ENCODE measurements at regions not wholly inside any gene's neighbourhood (a gene's known extent, or its start where the extent isn't known, plus 50 kb on each side); places are given as distances from the start of the nearest gene placed in this dataset.

DNA sequence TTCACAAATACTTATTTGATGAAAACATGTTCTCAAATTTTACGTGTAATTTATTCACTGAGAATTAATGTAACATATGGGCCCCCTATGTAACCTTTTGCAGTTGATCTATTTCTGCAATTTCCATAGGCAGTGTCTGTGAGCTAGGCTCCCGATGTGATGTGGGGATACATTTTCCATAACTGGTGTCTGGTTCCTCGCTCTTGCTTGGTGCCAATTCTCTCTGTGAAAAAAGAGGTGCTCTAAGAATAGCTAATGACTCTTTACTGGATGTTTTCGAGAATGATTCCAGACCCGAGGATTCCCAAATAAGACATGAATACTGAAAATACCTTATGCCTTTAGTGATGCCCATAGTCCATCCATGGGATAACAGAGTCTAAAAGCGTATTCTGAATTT lies 286.7 kb upstream of the FZD8 start:
- TF ChIP-seq, protein P1, sequence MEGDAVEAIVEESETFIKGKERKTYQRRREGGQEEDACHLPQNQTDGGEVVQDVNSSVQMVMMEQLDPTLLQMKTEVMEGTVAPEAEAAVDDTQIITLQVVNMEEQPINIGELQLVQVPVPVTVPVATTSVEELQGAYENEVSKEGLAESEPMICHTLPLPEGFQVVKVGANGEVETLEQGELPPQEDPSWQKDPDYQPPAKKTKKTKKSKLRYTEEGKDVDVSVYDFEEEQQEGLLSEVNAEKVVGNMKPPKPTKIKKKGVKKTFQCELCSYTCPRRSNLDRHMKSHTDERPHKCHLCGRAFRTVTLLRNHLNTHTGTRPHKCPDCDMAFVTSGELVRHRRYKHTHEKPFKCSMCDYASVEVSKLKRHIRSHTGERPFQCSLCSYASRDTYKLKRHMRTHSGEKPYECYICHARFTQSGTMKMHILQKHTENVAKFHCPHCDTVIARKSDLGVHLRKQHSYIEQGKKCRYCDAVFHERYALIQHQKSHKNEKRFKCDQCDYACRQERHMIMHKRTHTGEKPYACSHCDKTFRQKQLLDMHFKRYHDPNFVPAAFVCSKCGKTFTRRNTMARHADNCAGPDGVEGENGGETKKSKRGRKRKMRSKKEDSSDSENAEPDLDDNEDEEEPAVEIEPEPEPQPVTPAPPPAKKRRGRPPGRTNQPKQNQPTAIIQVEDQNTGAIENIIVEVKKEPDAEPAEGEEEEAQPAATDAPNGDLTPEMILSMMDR (IDR thresholded peaks at IDR 0.05): no peak
- H3K9me3 Mint-ChIP-seq: peaks cover 3% of the 10 kb centered on the region in 2 donors
- no peaks in the 10 kb centered on the region for H3K36me3 Mint-ChIP-seq
- intact Hi-C loops (cut with micrococcal nuclease): no loop called here
- 88% methylated on average over 5 of the region's 6 CpGs for whole genome bisulfite sequencing (ENCODE audit: insufficient coverage)
- Histone ChIP-seq H3K27me3 (ENCODE audit: control insufficient read depth, insufficient read depth, low read length) (no peaks in the 10 kb centered on the region), H3K4me3 (ENCODE audit: low read length) (no peak overlapping the region), H3K36me3 (ENCODE audit: control insufficient read depth, insufficient read depth, low read length) (no peaks in the 10 kb centered on the region), H3K9me3 (ENCODE audit: control insufficient read depth, insufficient read depth, low read length) (no peaks in the 10 kb centered on the region), H3K27ac (ENCODE audit: low read length) (no peak overlapping the region), H3K4me1 (ENCODE audit: control insufficient read depth, insufficient read depth, low read length) (no peaks in the 10 kb centered on the region)
- no peak overlapping the region for H3K27ac Mint-ChIP-seq
- no peak for ATAC-seq
- H3K27me3 Mint-ChIP-seq (ENCODE audit: low read depth in 2 of 2): peaks cover 0 to 3% of the 10 kb centered on the region in 2 donors
- DNase-seq: no peak
- H3K4me3 Mint-ChIP-seq: no peak overlapping the region
- no peaks in the 10 kb centered on the region for H3K4me1 Mint-ChIP-seq

DNA sequence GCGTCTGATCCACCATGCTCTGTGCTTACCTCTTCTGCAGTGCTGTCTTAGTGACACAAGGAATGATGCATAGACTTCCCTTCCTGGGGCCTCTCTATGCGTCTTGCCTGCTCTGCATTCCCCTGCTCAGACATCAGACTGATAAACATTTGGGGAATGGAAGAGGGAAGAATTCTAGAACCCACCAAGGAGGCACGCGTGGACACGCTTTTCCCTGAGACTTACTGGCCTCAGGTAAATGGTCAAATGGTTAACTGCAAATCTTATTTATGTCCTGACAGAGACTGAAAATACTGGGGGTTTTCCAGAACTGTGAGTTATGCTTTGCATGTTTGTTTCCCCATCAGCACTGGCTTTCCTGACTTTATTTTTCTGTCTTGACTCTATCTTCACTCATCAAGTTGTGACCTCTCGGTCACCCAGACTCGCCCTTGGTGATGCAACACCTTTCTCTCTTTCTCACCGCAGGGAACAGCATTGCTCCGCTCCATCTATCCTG lies 285.9 kb upstream of the FZD8 start:
- no peaks in the 10 kb centered on the region for H3K4me1 Mint-ChIP-seq
- H3K27ac ChIP-seq (ENCODE audit: low read length): no peak overlapping the region
- H3K9me3 Mint-ChIP-seq: peaks cover 3% of the 10 kb centered on the region in 2 donors
- no peak overlapping the region for H3K4me3 ChIP-seq (ENCODE audit: low read length)
- no peaks in the 10 kb centered on the region for H3K36me3 ChIP-seq (ENCODE audit: control insufficient read depth, insufficient read depth, low read length)
- WGBS (ENCODE audit: insufficient coverage): 81% methylated on average over 9 of the region's 9 CpGs
- H3K27ac Mint-ChIP-seq: no peak overlapping the region
- no peaks in the 10 kb centered on the region for H3K9me3 ChIP-seq (ENCODE audit: control insufficient read depth, insufficient read depth, low read length)
- H3K27me3 ChIP-seq (ENCODE audit: control insufficient read depth, insufficient read depth, low read length): no peaks in the 10 kb centered on the region
- TF ChIP-seq, protein P1 (IDR thresholded peaks at IDR 0.05): no peak
- peaks cover 0 to 3% of the 10 kb centered on the region in 2 donors for H3K27me3 Mint-ChIP-seq (ENCODE audit: low read depth in 2 of 2)
- intact Hi-C loops (cut with micrococcal nuclease): no loop called here
- no peak for DNase-seq
- H3K36me3 Mint-ChIP-seq: no peaks in the 10 kb centered on the region
- no peak overlapping the region for H3K4me3 Mint-ChIP-seq
- no peaks in the 10 kb centered on the region for H3K4me1 ChIP-seq (ENCODE audit: control insufficient read depth, insufficient read depth, low read length)
- no peak for ATAC-seq

DNA sequence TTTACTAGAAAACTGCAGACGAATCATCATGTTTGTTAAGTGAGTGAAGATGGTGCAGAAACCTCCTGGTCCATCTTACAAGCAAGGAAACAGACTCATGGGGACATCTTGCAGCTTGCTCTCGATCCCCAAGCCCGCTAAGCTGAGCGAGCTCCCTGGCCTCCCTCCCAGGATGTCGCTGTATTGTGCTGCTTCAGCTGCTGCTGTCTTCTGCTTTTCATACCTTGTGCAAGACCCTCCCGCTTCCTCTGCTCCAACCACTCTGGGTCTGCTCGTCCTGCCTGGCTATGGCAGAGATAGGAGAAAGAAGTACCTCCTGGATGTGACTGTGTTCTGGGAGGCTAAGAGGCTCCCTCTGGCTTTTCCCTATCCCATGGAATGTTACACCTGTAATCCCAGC lies 285.2 kb upstream of the FZD8 start:
- WGBS (ENCODE audit: insufficient coverage): 95% methylated on average over 6 of the region's 7 CpGs
- TF ChIP-seq, protein P1 (IDR thresholded peaks at IDR 0.05): no peak
- intact Hi-C loops (cut with micrococcal nuclease): no loop called here
- Mint-ChIP-seq H3K9me3 (peaks cover 3% of the 10 kb centered on the region in 2 donors), H3K27me3 (ENCODE audit: low read depth in 2 of 2) (peaks cover 0 to 3% of the 10 kb centered on the region in 2 donors), H3K36me3 (no peaks in the 10 kb centered on the region), H3K4me1 (no peaks in the 10 kb centered on the region), H3K27ac (no peak overlapping the region), H3K4me3 (no peak overlapping the region)
- ATAC-seq (no peak), DNase-seq (no peak)
- Histone ChIP-seq H3K36me3 (ENCODE audit: control insufficient read depth, insufficient read depth, low read length) (no peaks in the 10 kb centered on the region), H3K9me3 (ENCODE audit: control insufficient read depth, insufficient read depth, low read length) (no peaks in the 10 kb centered on the region), H3K27me3 (ENCODE audit: control insufficient read depth, insufficient read depth, low read length) (no peaks in the 10 kb centered on the region), H3K4me1 (ENCODE audit: control insufficient read depth, insufficient read depth, low read length) (no peaks in the 10 kb centered on the region), H3K4me3 (ENCODE audit: low read length) (no peak overlapping the region), H3K27ac (ENCODE audit: low read length) (no peak overlapping the region)

DNA sequence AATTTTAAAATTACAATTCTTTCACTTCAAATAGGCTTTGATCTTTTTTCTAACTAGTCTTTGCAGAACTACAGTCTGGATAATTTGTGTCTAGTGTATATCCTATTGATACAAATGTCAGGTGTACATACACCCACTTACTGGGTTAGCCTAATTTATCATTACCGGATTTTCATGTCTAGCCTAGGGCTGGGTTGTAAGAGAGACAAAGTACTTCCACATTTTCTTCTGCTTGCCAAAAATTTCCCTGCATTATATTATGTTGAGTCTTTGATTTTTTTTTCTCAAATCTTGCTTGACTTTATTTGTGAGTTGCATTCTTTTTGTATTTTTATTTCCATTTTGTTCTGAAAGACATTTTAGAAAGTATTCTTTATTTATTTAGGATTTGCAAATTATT lies 284.8 kb upstream of the FZD8 start:
- Histone ChIP-seq H3K4me3 (ENCODE audit: low read length) (no peak overlapping the region), H3K36me3 (ENCODE audit: control insufficient read depth, insufficient read depth, low read length) (no peaks in the 10 kb centered on the region), H3K4me1 (ENCODE audit: control insufficient read depth, insufficient read depth, low read length) (no peaks in the 10 kb centered on the region), H3K9me3 (ENCODE audit: control insufficient read depth, insufficient read depth, low read length) (no peaks in the 10 kb centered on the region), H3K27ac (ENCODE audit: low read length) (no peak overlapping the region), H3K27me3 (ENCODE audit: control insufficient read depth, insufficient read depth, low read length) (no peaks in the 10 kb centered on the region)
- Mint-ChIP-seq H3K27ac (no peak overlapping the region), H3K36me3 (no peaks in the 10 kb centered on the region), H3K9me3 (peaks cover 3% of the 10 kb centered on the region in 2 donors), H3K4me1 (no peaks in the 10 kb centered on the region), H3K4me3 (no peak overlapping the region), H3K27me3 (ENCODE audit: low read depth in 2 of 2) (peaks cover 0 to 3% of the 10 kb centered on the region in 2 donors)
- DNase-seq (no peak), ATAC-seq (no peak)
- intact Hi-C loops (cut with micrococcal nuclease): no loop called here
- TF ChIP-seq, protein P1 (IDR thresholded peaks at IDR 0.05): no peak
- whole genome bisulfite sequencing (ENCODE audit: insufficient coverage): no CpG with 5 or more reads among the region's 1 CpG

Measured in natural killer cell (primary cell).